A673 (cell line): ENCODE measurements at regions not wholly inside any gene's neighbourhood (a gene's known extent, or its start where the extent isn't known, plus 50 kb on each side); places are given as distances from the start of the nearest gene placed in this dataset.

Experiments
- BruUV-seq: library from RNA; stranded (reverse); fragments of 400-500 nt; replicated peaks from 2 replicates; lab custom pipeline; 2021; lab: Mats Ljungman, UMichigan
- CTCF ChIA-PET: fragments of 300-600 bp; sonication (Branson Sonifier 250); formaldehyde crosslinking; loops from one replicate; lab custom pipeline; 2022; ENCODE audit warnings: antibody characterized with exemption; lab: Charles Lee
- POLR2A ChIA-PET: fragments of 300-600 bp; sonication (Branson Sonifier 250); formaldehyde crosslinking; loops from one replicate; lab custom pipeline; 2022; ENCODE audit warnings: antibody characterized with exemption; ENCODE audit not compliant: low non-redundant PET; lab: Charles Lee
- DNase-seq: peaks from one replicate; pipeline ENCODE4 v3.0.0-alpha.2; 2015; ENCODE audit warnings: low spot score
- H3K27ac ChIP-seq: fragments of 200-600 bp; sonication (generic); 2 replicates; pipeline ENCODE4 v1.5.1; 2016; ENCODE audit warnings: mixed run types, low read depth, mild to moderate bottlenecking, mixed read lengths, antibody characterized with exemption, low read length; ENCODE audit not compliant: poor library complexity, severe bottlenecking
- H3K27me3 ChIP-seq: fragments of 200-600 bp; sonication (generic); replicated peaks from 2 replicates; pipeline ENCODE4 v1.6.1; 2017; ENCODE audit warnings: mixed run types, low read depth, mild to moderate bottlenecking, mixed read lengths, antibody characterized with exemption, low read length; ENCODE audit not compliant: insufficient read depth, poor library complexity
- H3K36me3 ChIP-seq: fragments of 200-600 bp; sonication (generic); 2 replicates; pipeline ENCODE4 v1.6.1; 2016; ENCODE audit warnings: mixed run types, mild to moderate bottlenecking, mixed read lengths, antibody characterized with exemption, low read length; ENCODE audit not compliant: insufficient read depth, poor library complexity, severe bottlenecking
- H3K4me1 ChIP-seq: fragments of 200-600 bp; sonication (generic); 2 replicates; pipeline ENCODE4 v1.6.1; 2017; ENCODE audit warnings: mixed run types, mild to moderate bottlenecking, mixed read lengths, antibody characterized with exemption, low read length; ENCODE audit not compliant: insufficient read depth, poor library complexity, severe bottlenecking
- H3K4me3 ChIP-seq: fragments of 200-600 bp; sonication (generic); 2 replicates; pipeline ENCODE4 v1.5.1; 2016; ENCODE audit warnings: low read depth, mixed run types, mild to moderate bottlenecking, mixed read lengths, low read length; ENCODE audit not compliant: poor library complexity, severe bottlenecking
- H3K9me3 ChIP-seq: fragments of 200-600 bp; sonication (generic); 2 replicates; pipeline ENCODE4 v1.6.1; 2016; ENCODE audit warnings: mixed run types, low read depth, mild to moderate bottlenecking, mixed read lengths, antibody characterized with exemption, low read length; ENCODE audit not compliant: poor library complexity, severe bottlenecking
- CTCF ChIP-seq: fragments of 300-800, 200-600 bp; sonication (generic); conservative IDR thresholded peaks from 2 replicates; pipeline ENCODE4 v1.5.1; 2017; ENCODE audit warnings: low read depth, mild to moderate bottlenecking, antibody characterized with exemption, low read length, moderate library complexity, mixed read lengths
- EZH2 ChIP-seq: fragments of 200-600 bp; sonication (generic); IDR thresholded peaks from 2 replicates; pipeline ENCODE4 v1.6.1; 2017; ENCODE audit warnings: borderline replicate concordance, low read depth, mild to moderate bottlenecking, mixed read lengths, antibody characterized with exemption, low read length; ENCODE audit not compliant: poor library complexity, severe bottlenecking
- intact Hi-C: fragments of 100-400 bp; cut with micrococcal nuclease; formaldehyde crosslinking; loops from one replicate; pipeline ENCODE4 v1.10.0; 2022; ENCODE audit not compliant: unreplicated experiment

GRCh38 chr22:48939441-48940265 is 888.0 kb downstream of the BRD1 start:
- intact Hi-C loops, result loop anchor here (10.0 kb wide), 1 partner anchor 365 kb away; no protein-coding TSS in a partner anchor

GRCh38 chr22:48938741-48939140 is 888.9 kb downstream of the BRD1 start:
- BruUV-seq, result no TSS peak

More at GRCh38 chr22:48939441-48940265, 888.0 kb downstream of the BRD1 start:
- BruUV-seq, result no TSS peak
- Histone ChIP-seq H3K36me3 (no peaks in the 10 kb centered on the region), H3K9me3 (peaks cover 6% of the 10 kb centered on the region), H3K4me3 (no peak overlapping the region), H3K27ac (no peak overlapping the region), H3K4me1 (no peaks in the 10 kb centered on the region), H3K27me3 (no peaks in the 10 kb centered on the region)
- CTCF ChIA-PET, result no interaction called here
- no peak for DNase-seq
- POLR2A ChIA-PET, result no interaction called here
- TF ChIP-seq EZH2, result no peak
- no peak for TF ChIP-seq CTCF

DNA sequence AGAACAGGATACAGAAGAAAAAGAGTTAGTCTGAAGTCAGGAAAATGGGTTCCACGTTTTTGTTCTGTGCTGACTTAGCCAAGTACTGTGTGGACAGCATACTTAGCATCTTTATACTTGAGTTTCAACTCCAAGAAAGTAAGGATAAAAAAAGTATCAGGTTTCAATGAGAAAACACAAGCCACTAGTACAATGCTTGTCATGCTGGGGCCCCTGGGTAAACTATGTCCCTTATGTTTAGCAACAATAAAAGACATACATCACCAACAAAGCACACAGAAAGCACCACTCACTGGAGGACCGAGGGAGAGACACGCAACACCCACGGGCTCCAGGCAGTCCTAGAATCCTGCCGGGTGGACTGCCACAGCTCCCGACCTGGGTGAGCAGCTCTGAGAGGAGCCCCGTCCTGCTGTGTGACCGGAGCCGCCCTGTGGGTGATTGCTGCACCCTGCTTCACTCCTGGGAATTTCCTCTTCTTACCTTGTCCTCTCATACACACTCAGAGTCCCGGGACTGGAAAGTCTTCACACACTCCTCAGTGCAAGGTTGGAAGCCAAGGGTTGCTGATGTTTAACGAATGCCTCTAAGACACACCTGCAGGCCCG is 890.5 kb downstream of the BRD1 start:
- no peaks in the 10 kb centered on the region for H3K4me1 ChIP-seq
- ChIA-PET POLR2A (no interaction called here), CTCF (no interaction called here)
- H3K36me3 ChIP-seq, result no peaks in the 10 kb centered on the region
- H3K9me3 ChIP-seq, result peaks cover 12% of the 10 kb centered on the region
- no TSS peak for BruUV-seq
- no peak for DNase-seq
- intact Hi-C loops, result no loop called here
- no peaks in the 10 kb centered on the region for H3K27me3 ChIP-seq
- no peak overlapping the region for H3K4me3 ChIP-seq
- TF ChIP-seq CTCF (no peak), EZH2 (no peak)
- no peak overlapping the region for H3K27ac ChIP-seq

More at GRCh38 chr22:48938741-48939140, 888.9 kb downstream of the BRD1 start:
- ChIA-PET POLR2A (no interaction called here), CTCF (no interaction called here)
- H3K27me3 ChIP-seq, result no peaks in the 10 kb centered on the region
- H3K27ac ChIP-seq, result no peak overlapping the region
- H3K9me3 ChIP-seq, result peaks cover 12% of the 10 kb centered on the region
- no peak overlapping the region for H3K4me3 ChIP-seq
- intact Hi-C loops, result no loop called here
- no peaks in the 10 kb centered on the region for H3K4me1 ChIP-seq
- TF ChIP-seq EZH2, result no peak
- no peak for TF ChIP-seq CTCF
- no peaks in the 10 kb centered on the region for H3K36me3 ChIP-seq
- DNase-seq, result no peak
